AG10803 (cell line): ENCODE measurements at regions not wholly inside any gene's neighbourhood (a gene's known extent, or its start where the extent isn't known, plus 50 kb on each side); places are given as distances from the start of the nearest gene placed in this dataset.

ENCODE experiments used
- DNase-seq: peaks from one replicate; pipeline ENCODE4 v3.0.0; 2010; ENCODE audit warnings: low read depth
- H3K4me3 ChIP-seq: 2 replicates; pipeline ENCODE4 v1.5.1; 2011; ENCODE audit warnings: mild to moderate bottlenecking, low read length, control low read depth
- CTCF ChIP-seq: conservative IDR thresholded peaks from 2 replicates; pipeline ENCODE4 v1.5.1; 2011; ENCODE audit warnings: mild to moderate bottlenecking, low read length, control low read depth, inconsistent platforms

- no peak overlapping the region for H3K4me3 ChIP-seq
- no peak for DNase-seq
- TF ChIP-seq CTCF, result no peak
These were observed 189.7 kb upstream of the ZFHX3 start for GRCh38 chr16:73237601-73238000.

DNA sequence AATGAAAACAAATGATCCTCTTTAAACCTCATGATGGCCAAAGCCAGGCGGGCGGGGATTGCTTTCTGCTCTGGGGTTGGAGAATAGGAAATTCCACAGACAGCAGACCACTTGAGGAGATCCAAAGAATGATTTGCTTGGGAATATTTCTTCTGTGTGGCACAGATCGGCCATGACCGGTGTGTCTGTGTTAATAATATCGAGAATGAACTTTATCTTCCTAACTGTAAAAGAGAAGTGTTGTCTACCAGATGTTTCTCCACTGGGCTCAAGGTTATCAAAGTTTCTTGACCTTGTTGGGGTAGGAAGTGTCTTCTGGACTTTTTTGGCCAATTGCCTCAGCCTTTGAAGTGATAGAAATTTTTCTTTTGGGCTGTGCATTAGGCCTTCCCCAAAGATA lies 186.6 kb upstream of the ZFHX3 start:
- DNase-seq, result no peak
- no peak for TF ChIP-seq CTCF
- no peak overlapping the region for H3K4me3 ChIP-seq

DNA sequence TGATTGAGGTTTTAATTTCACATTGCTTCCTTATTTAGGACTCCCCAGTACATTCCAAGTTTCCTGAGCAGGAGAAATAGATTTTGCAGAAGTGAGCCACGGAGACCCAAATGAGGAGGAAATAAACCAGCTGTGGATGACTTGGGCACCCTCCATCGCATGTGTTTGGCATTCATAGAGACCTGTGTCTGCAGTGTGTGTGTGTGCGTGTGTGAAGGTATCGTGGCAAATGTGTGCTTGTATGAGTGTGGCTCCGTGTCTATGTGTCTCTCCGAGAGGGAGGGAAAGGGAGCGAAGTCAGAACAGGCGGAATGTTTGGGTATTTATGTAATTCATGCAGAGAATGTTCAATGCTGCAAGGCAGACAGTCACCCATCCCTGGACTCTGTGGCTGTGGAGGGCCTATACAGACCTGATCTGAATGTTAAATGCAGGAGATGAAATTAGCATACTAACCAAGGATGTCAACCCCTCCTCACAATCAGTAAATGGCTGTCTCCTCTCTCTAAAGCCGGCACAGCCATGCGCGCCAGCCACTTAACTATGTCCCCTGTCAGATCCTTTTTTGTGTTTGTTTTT lies 186.0 kb upstream of the ZFHX3 start:
- TF ChIP-seq CTCF, result no peak
- no peak for DNase-seq
- no peak overlapping the region for H3K4me3 ChIP-seq

GRCh38 chr16:73233329-73233765 lies 185.4 kb upstream of the ZFHX3 start:
- H3K4me3 ChIP-seq, result no peak overlapping the region
- no peak for TF ChIP-seq CTCF
- no peak for DNase-seq

DNA sequence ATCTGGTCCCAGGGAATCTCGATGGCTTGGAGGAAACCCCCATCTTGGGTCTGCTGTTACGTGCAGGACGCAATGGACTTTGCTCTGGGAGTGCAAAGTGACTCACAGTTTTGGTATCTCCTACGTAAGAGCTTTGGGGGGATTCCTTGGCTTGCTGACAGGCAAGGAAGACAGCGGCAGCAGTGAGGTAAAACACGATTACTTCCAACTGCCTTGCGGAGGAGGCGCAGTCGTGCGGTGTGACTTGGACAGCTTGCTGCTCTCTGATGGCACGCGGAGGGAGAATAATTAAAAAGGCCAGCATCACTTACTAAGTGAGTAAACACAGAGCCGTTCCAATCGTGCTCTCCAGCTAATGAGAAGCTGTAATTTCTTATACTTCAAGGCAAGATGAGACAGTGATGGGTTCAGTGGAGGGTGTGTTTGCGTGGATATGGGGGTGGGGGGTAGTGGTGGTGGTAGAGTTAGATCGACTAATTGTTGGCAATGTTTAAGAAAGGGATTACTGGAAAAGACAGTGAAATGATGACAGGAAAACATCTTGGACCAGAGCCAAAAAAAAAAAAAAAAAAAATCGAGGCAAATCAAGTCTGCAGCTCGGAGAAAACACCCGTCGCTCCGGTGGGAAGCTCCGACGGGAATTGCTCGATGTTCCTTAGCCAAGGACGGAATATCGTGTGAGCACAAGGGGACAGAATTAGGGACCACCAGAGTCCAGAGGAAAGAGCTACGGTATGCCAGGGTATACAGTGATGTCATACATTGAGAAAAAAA lies 184.8 kb upstream of the ZFHX3 start:
- TF ChIP-seq CTCF, result no peak
- peak; percentile 54 for DNase-seq
- no peak overlapping the region for H3K4me3 ChIP-seq

GRCh38 chr16:73231944-73232554 lies 184.1 kb upstream of the ZFHX3 start:
- DNase-seq, result no peak
- no peak overlapping the region for H3K4me3 ChIP-seq
- no peak for TF ChIP-seq CTCF

- no peak for DNase-seq
- TF ChIP-seq CTCF, result no peak
These were observed 183.5 kb upstream of the ZFHX3 start for GRCh38 chr16:73231379-73231778.

More at GRCh38 chr16:73231379-73231778, 183.5 kb upstream of the ZFHX3 start:
- no peak overlapping the region for H3K4me3 ChIP-seq
